Stimulated activated CD4-positive, alpha-beta T cell treated with anti-CD3 and anti-CD28 coated beads, Interleukin-12 subunit alpha, Interleukin-12 subunit beta, amount 100 ng/mL, for 24 hours (primary cell): ENCODE measurements at regions not wholly inside any gene's neighbourhood (a gene's known extent, or its start where the extent isn't known, plus 50 kb on each side); places are given as distances from the start of the nearest gene placed in this dataset.
"Not testable (repeated sequence)": the region's sequence is repeated elsewhere in the genome, so short reads cannot be mapped to it uniquely, and the experiment has no call there.

ENCODE experiments used
- DNase-seq, 2 experiments: peaks; one replicate each; pipeline ENCODE4 v3.0.0-alpha.2; 2020; ENCODE audit warnings: low read depth in 2 of 2

GRCh38 chr22:22697377-22698117 lies 53.1 kb downstream of the GGTLC2 start:
- no peak for DNase-seq

- DNase-seq, result no peak
Observed at GRCh38 chr22:22698263-22698750, 53.9 kb downstream of the GGTLC2 start.

GRCh38 chr22:22700631-22701030 lies 56.2 kb downstream of the GGTLC2 start:
- DNase-seq, result no peak

GRCh38 chr22:22701557-22701956 lies 57.1 kb downstream of the GGTLC2 start:
- DNase-seq, result not testable (repeated sequence)

- no peak for DNase-seq
Observed at GRCh38 chr22:22702237-22703202, 58.1 kb downstream of the GGTLC2 start.

GRCh38 chr22:22703203-22703570 lies 58.8 kb downstream of the GGTLC2 start:
- no peak for DNase-seq

GRCh38 chr22:22703715-22704114 lies 59.3 kb downstream of the GGTLC2 start:
- no peak for DNase-seq

- no peak for DNase-seq
Observed at GRCh38 chr22:22704156-22704946, 59.9 kb downstream of the GGTLC2 start.

- no peak for DNase-seq
Observed at GRCh38 chr22:22705328-22706100, 61.1 kb downstream of the GGTLC2 start.

- no peak for DNase-seq
Observed at GRCh38 chr22:22706253-22706915, 62.0 kb downstream of the GGTLC2 start.

GRCh38 chr22:22709719-22710445 lies 65.5 kb downstream of the GGTLC2 start:
- DNase-seq, result no peak

- peak; percentile 58 to 72 for DNase-seq
Observed at GRCh38 chr22:22710719-22711531, 66.5 kb downstream of the GGTLC2 start.

GRCh38 chr22:22711532-22711913 lies 67.1 kb downstream of the GGTLC2 start:
- no peak for DNase-seq

GRCh38 chr22:22712092-22712658 lies 67.8 kb downstream of the GGTLC2 start:
- DNase-seq, result no peak

GRCh38 chr22:22712666-22713365 lies 68.4 kb downstream of the GGTLC2 start:
- DNase-seq, result no peak

GRCh38 chr22:22713416-22713815 lies 69.0 kb downstream of the GGTLC2 start:
- no peak for DNase-seq

GRCh38 chr22:22714600-22715335 lies 70.4 kb downstream of the GGTLC2 start:
- DNase-seq, result no peak
